Peyer's patch (tissue), 4 donors: ENCODE measurements at regions not wholly inside any gene's neighbourhood (a gene's known extent, or its start where the extent isn't known, plus 50 kb on each side); places are given as distances from the start of the nearest gene placed in this dataset.

Source experiments
- POLR2A ChIP-seq, 2 donors: fragments of 450-650 bp; IDR thresholded peaks; one replicate each; pipeline ENCODE4 v1.5.1; 2017; ENCODE audit warnings: antibody characterized with exemption in 2 of 2, mild to moderate bottlenecking in 2 of 2, moderate library complexity in 2 of 2
- TF ChIP-seq, protein P1 (sequence below), 6 experiments: fragments of 450-650 bp in 4 of 6; fragments of 200-600 bp in 2 of 6; sonication (generic) in 1 of 6; IDR thresholded peaks; one replicate each; pipeline ENCODE4 v1.5.1; 2017 to 2019; ENCODE audit warnings: antibody characterized with exemption in 6 of 6, mild to moderate bottlenecking in 3 of 6, moderate library complexity in 1 of 6

DNA sequence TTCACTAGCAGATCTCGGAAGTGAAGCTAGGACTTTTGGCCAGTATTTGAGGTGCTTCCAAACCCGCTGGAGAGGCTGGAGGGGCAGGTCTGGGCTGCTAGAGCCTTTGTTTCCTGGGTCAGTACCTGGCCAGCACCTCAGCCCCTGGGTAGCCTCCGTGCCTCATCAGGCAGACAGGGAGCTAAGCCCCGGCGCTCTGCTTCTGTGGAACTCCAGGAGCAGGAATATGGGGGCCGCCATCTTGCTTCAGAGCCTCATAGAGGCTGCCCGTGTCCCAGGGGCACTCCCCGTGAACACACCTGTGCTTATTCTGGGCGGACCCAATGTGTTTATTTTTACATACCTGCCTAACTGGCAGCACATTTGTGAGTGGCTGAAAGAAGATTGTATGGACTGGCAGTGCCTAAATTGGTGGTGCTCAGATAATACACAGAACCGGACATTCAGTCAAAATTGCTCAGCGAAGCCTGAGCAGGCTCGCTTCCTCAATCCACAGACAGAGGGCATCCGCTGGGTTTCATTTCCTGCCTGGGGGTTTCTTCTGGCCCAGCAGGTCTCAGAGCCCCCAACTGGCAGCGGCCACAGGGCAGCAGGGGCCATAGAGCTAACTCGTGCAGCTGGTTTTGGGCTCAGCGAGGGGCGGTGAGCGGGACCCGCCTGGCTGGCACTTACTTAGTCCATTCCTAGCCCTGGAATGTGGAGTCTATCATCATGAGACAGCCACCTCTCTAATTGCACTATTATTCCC, 176.8 kb upstream of the ALKAL2 start:
- no peak for TF ChIP-seq POLR2A (IDR thresholded peaks at IDR 0.05)
- TF ChIP-seq, protein P1, sequence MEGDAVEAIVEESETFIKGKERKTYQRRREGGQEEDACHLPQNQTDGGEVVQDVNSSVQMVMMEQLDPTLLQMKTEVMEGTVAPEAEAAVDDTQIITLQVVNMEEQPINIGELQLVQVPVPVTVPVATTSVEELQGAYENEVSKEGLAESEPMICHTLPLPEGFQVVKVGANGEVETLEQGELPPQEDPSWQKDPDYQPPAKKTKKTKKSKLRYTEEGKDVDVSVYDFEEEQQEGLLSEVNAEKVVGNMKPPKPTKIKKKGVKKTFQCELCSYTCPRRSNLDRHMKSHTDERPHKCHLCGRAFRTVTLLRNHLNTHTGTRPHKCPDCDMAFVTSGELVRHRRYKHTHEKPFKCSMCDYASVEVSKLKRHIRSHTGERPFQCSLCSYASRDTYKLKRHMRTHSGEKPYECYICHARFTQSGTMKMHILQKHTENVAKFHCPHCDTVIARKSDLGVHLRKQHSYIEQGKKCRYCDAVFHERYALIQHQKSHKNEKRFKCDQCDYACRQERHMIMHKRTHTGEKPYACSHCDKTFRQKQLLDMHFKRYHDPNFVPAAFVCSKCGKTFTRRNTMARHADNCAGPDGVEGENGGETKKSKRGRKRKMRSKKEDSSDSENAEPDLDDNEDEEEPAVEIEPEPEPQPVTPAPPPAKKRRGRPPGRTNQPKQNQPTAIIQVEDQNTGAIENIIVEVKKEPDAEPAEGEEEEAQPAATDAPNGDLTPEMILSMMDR (IDR thresholded peaks at IDR 0.05): peak in 2 of 6 experiments; percentile 10 to 13
